GM19025 (cell line): ENCODE measurements at regions not wholly inside any gene's neighbourhood (a gene's known extent, or its start where the extent isn't known, plus 50 kb on each side); places are given as distances from the start of the nearest gene placed in this dataset.

Source experiments
- ATAC-seq: cut with Tn5 transposase; IDR thresholded peaks from one replicate; pipeline ENCODE4 v1.9.1; 2021; ENCODE audit warnings: mild to moderate bottlenecking, low read depth, moderate library complexity; ENCODE audit not compliant: unreplicated experiment

DNA sequence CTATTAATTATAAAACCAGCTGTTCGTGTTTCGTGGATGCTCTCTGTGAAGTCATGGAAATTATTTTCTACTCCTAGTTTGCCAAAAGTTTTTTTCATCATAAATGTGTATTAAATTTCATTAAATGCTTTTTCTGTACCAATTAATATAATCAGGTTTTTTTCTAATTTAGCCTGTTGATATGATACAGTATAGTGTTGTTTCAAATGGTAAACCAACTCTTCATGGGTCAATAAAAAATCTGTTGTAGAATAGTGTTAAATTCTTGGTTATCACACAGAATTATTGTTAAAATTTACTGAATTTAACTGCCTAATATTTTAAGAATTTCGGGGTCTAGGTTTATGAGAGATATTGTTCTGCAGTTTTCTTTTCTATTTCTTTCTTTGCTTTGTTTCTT lies 505.9 kb upstream of the MANEA start:
- ATAC-seq = no peak

DNA sequence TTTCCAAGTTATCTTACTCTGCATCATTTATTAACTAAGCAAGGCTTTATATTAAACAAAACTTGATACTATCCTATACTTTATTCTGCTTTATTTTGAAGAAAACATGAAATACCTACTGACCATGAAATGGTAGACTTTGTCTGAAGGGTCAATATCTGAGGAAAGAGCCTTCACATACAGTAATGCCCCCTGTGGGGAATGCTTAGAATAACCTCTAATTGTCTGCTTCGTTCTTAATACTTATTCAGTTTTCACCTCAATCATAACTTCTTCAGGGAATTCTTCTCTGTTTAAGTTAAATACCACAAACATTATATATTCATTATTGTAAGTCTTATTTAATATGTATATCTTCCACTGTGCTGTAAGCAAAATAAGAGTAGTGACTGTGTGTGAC lies 498.9 kb upstream of the MANEA start:
- ATAC-seq = no peak

DNA sequence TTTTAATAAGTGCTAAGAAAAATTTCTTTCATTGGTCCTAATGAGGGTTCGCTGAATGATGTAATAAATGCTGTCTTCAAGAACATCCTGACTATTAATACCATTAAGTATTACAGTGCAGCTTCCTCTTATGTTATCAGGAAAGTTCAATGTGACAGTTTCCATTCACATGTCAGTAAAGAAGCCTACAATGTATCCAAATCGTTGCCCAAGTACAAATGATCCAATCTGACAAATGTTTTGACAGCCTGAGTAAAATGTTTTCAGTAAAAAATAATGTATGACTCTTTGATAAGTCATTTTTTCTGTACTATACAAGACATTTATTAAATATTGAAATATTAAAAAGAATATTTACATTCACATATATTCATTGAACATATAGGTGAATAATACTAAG lies 496.1 kb upstream of the MANEA start:
- no peak for ATAC-seq

DNA sequence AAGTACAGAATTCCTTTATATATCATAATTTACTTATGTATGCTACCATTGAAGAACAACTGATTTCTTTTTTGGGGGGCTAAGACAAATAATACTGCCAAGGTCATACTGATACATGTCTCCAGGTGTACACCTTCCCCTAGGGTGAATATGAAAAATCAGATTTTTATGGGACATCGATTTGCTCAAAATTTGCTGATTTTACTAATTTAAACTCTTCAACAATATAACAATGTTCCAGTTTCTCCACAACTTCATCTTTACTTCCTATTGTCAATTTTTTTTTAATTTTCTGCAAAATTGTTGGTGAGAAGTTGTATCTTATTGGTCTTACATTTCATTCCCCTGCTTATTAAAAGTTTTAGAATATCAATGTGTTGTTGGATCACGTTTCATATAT lies 495.4 kb upstream of the MANEA start:
- ATAC-seq = no peak

DNA sequence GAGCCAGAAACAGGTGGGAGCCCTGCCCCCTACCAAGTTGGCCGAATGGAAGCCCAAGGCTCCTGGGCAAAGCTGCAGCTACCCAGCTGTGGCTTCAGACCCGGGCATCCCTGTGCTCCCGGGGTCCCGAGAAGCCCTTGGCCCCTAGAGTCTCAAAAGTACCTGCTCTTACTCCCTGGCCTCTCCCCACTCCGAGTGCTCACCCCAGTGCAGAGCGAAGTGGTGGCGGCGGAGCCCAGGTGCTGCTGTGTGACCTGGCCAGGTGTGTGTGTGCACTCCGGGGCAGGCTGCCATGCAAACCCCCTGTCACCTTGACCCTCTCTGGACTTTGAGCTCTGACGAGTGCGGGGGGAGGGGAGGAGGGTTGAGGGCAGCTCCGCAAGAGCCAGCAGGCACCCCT lies 493.8 kb upstream of the MANEA start:
- no peak for ATAC-seq

DNA sequence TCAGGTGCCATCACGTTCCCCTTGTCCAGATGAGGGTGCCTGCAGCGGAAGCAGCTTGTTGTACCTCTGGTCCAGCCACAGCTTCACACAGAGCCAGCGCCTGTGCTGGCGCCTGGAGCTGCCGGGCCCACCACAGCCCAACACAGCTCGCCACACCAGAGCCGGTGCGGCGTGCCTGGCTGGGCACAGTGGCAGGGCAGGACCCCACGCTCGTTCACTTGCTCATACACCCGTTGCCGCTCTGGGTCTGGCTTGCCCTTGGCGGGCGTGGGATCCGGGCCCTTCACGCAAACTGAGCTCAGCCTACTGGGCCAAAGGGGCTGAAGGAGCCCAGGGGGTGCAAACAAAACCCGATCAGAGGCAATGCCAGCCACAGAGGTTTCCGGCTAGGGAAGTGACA lies 492.5 kb upstream of the MANEA start:
- ATAC-seq = no peak

DNA sequence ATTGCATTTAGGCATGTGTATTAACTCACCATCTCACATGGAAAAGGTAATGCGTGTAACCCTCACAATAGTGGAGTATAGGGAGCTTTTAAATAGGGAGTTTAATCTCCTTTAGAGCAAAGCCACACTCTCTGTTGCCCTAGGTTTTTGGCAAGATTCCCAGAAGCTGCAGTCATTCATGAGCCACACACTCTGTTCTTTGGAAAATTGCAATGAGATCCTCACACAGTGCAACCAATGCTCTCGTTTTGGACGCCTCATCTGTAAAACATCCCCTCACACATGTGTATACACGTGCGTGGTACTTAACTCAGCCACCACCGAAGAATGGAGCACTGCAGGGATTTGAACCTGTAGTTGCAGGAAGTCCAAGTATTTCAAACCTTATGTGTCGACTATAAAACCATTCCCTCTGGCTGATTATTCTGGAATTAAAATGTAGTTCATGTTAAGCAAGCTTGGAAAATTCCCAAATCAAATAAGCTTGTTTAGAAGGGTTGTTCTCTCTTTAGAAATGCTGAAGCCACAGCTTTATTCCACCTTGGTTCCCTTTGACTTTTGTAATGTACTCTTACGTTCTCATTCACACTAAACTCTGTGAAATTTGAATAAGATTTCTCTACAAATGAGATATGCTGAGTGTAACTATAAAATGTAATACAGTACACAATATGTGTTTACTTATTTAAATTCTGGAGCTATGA lies 489.8 kb upstream of the MANEA start:
- ATAC-seq = no peak

DNA sequence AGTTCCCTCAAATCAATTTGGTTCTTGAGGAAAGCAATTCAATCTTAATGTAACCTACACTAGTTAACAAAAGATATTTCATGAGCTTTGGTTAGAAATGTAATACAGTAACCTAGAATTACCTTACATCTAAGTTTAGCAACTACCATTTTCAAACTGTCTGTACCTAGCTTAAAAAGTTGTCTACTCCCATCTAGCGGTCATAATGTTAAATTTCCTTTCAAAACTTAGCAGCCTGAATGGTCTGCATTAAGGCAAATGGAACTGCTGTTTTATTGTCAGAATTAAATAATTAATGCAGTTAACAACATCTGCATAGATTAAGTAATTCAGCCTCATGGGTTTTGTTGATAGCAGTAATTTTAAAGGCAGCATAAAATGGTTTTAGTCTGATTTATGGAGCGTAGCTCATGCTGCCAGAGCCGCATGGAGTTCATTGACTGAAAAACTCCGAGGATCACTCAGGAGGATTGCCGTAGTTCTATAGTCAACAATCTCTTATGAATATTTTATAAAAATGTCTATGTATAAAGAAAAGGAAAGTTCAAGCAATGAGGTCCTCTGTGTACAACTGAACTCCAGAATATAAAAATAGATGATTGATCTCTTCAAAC lies 485.4 kb upstream of the MANEA start:
- ATAC-seq = peak; percentile 81

DNA sequence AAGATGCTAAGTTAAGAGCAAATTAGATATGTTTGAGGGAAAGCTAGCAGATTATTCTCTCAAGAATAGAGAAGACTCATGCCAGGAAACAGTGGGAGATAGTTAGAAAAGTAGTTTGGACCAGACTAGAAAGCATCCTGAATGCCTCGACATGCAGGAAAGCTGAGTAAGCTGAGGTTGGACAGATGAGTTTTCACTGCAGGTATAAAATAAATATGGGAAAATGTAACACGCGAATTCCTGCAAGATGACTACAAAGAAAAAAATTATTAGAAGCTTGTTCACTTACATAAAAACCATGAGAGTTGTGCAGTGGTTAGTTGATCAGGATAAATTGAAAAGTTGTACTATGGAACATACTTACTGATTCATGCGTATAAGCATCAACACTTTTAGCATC lies 484.2 kb upstream of the MANEA start:
- no peak for ATAC-seq

DNA sequence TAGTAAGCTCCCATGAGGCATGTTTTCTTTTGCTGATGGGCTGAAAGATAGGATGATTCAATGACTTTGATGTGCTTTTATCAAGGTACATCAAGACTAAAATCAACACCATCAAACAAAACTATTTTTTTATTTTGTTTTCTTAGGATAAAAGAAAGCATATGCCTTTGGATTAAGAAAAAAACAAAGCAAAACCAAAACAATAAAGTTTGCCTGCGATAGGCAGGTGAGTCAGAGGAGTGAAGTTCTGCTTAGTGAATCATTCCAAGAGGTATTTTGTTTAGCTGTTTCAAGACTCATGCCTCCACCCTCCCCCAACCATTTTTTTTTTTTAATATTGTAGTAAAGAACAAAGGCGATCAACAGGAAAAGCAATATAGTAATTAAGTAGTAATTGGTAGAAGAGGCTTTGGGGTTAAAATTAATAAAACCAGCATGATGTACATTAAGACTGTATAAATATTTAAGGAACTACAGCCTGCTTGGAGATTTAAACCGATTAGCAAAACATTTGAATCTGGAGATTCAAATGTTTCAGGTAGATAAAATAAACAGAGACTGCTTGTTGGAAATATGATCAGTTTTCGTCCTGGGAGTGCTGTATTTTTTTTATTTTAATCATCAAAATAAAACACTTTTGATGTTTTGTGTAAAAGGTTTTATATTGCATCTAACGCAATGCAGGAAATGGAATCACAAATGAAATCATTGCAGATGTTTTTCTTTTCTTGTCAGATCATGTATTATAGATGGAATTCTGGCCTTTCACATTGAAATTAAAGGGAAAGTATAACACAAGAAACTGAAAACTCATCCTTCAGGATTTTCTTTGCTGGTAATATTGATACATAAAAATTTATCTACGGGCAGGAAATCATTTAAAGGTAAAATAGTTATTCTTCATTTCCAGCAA lies 482.3 kb upstream of the MANEA start:
- ATAC-seq = no peak

DNA sequence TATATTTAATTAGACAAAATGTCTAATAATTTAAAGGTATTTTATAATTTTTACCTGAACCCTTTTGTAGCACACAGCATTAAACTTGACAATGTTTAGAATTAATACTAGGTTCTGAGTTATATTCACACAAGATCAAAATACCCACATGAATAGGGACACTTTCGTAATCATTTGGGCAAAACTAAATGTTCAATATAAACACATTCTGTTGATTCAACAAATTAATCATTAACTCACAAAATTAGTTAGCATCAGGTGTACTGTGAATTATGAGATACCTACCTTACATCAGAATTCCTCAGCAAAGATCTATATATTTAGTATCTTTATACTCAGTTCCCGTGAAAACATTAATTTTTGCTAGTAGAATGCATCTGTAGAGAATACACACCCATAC lies 481.5 kb upstream of the MANEA start:
- no peak for ATAC-seq

DNA sequence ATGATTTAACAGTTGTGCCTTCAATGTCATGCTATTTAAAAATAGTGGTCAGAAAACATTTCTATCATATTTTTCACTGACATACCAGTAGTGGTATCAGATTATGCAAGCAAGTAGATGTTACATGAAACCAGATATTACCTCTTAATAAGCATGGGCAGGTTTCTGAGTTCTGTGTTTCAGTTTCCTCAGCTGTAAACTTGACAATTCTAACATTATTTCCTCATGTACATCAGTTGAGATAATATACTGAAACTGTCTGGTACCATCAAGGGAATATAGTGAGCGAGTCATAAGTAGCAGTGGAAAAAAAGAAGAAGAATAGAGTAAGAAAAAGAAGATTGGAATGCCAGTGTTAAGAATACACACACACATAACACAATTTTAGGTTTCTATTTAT lies 477.9 kb upstream of the MANEA start:
- ATAC-seq = no peak

DNA sequence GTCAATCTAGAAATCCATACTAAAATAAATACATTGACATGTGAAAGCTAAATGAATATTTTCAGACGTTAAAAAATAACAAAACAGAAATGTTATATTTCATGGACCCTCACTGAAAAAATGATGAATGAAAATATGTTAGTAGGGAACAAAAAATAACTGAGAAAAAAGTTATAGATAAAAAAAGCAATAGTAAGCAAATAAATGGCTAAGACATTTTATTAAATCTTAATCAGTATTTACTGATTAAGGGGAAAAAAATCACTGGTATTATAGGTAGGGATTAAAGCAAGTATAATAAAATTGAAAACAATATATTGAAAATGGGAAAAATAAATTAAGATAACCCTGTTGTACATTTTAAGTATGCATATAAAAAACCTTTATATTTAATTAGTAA lies 468.1 kb upstream of the MANEA start:
- ATAC-seq = no peak

DNA sequence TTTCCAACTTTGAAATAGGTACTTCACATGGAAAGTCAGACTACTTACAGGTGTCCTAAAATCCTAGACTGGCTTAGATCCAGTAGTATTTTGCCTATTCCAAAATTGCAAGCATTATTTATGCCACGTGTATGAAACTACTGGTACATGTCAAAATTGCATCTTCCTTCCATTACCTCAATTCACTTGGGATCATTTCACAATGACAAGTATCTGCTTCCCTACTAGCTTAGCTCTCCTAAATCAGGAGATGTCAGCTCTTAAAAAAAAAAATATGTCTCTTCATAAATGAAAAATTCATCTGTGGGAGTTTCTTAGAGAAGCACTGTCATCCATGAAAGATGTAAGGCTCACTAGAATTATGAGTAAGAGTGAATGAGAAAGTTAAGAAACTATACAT lies 466.6 kb upstream of the MANEA start:
- no peak for ATAC-seq

DNA sequence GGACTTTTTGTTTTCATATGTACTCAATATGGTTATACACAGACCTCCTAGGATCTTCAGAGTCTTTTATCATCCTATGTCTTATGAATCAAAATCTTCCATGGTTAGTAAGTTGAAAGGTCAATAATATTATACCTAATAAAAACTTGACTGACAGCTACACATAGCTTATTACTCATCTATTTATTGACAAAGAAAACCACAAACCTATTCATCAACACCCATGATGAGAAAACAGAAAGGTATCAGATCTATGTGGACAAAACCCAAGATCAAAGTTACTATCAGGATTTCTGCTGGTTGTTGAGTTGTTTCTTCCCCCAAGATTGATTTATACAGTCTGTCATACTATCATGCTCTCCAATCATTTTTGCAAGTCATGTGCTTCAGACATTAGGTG lies 460.1 kb upstream of the MANEA start:
- ATAC-seq = no peak

DNA sequence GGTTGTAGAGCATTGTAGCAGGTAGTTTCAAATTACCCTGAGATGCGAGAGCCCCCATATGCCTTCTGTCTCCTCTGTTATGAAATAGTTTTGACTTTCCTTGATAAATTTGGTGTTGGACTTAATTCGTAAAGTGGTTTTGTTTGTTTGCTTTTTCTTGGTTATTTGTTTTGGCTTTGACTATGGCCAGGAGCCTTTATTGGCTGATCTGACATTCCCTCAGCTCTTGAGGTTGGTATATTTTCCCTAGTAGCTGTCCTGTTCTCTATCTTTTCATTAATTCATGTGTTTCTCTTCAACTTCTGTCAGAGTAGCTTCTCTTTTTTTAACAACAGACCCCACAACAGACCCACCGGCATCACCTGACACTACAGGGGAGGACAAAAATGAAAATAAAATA lies 457.4 kb upstream of the MANEA start:
- no peak for ATAC-seq

DNA sequence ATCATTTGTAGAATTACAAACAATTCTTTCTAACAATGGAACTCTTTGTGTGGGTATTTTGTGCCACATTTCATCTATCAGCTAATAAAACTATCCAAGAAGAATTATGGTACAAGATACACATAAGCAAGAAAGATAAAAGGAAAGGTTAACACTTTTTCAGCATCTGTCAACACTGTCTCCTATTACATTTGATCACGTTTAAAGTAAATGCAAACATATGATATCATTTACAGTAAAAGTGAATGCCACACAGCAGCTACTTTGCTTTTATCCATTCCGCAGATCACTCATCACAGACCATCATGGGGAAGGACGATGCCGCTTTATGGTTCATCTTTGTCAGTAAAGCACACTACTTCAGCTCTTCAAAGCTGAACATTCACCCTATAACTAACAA lies 456.4 kb upstream of the MANEA start:
- no peak for ATAC-seq

DNA sequence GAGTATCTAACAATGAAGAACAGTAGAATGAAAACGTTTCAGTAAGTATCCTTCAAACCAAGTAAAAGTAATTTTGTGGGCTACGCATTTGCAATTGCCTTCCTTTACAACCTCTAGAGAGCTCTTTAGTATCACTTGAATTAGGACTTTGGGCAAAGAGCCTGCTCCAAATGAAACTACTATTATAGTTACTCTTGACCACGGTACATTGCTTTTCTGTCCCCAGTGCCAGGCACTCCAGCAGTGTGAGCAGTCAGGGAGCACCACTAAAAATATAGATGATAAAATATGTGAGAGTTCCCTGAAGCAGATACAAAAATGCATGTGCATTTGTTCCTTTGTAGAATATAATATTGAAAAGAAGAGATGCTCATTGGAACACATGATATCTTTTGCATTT lies 450.1 kb upstream of the MANEA start:
- ATAC-seq = no peak

DNA sequence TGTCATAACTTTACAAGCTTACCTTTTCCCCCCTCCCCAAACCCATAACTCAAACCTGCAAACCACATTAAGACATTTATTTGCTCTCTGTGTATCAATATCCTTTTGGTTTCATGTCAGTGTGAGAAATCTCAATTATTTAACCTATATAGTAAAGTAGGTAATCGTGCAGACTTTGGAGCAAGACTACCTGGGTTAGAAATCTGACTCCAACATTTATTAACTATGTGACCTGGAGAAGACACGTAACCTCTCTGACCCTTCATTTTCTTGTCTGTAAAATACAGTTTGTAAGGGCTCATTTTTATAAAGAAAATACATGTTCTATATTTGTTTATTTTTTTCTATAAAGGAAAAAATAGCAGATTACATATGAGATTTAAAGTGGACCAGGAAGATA lies 448.9 kb upstream of the MANEA start:
- no peak for ATAC-seq

DNA sequence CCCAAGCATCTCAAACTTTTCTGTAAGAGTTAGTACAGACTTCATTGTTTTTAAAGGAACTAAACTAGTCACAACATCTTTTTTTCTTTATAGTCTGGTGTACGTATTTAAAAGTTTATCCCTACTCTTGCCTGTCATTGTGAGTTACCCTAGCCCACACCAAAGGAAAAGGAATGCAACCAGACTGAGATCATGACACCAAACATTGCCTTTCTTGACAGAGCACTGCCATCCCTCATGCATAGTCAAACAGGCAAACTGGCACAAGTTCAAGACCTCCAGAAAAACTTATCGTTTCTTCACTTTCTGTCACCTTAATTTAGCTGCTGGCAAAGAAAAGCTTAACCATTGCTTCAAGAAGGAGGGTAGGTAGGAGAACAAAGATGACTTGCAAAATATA lies 448.4 kb upstream of the MANEA start:
- no peak for ATAC-seq

DNA sequence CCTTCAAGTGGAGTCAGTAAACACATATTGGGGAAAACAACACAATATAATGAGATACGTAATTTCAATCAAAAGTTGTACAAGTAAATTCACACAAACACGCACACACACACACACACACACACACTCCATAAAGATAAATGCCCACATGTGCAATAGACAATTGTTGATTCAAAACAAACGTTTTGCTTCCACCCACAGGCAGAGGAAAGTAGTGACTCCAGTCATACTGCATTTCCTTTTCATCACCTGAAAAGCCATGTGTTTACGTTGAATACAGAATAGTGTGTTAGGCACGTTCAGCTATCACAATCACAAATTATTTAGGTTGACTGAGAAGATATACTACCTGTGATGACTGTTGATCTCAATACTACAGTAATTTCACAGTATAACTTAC lies 443.8 kb upstream of the MANEA start:
- ATAC-seq = no peak

DNA sequence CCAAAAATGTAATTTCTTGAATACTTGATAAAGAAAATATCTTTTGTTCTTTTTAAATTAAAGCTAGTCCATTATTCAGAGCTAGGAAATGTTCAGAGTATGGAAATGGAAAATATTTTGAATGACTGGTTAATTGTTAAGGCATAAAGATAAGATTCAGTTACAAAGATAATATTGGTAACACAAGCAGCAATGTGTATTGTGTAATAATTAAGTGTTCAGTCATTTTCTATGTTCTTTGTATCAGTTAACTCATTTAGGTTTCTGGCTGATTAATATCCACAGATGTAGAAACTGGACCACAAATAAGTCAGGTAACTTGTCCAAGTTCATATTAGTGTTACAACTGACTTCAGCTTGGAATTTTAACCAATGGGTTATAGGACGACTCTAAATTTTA lies 442.2 kb upstream of the MANEA start:
- no peak for ATAC-seq
